ENCODE measurements at regions not wholly inside any gene's neighbourhood (a gene's known extent, or its start where the extent isn't known, plus 50 kb on each side); places are given as distances from the start of the nearest gene placed in this dataset.

DNA sequence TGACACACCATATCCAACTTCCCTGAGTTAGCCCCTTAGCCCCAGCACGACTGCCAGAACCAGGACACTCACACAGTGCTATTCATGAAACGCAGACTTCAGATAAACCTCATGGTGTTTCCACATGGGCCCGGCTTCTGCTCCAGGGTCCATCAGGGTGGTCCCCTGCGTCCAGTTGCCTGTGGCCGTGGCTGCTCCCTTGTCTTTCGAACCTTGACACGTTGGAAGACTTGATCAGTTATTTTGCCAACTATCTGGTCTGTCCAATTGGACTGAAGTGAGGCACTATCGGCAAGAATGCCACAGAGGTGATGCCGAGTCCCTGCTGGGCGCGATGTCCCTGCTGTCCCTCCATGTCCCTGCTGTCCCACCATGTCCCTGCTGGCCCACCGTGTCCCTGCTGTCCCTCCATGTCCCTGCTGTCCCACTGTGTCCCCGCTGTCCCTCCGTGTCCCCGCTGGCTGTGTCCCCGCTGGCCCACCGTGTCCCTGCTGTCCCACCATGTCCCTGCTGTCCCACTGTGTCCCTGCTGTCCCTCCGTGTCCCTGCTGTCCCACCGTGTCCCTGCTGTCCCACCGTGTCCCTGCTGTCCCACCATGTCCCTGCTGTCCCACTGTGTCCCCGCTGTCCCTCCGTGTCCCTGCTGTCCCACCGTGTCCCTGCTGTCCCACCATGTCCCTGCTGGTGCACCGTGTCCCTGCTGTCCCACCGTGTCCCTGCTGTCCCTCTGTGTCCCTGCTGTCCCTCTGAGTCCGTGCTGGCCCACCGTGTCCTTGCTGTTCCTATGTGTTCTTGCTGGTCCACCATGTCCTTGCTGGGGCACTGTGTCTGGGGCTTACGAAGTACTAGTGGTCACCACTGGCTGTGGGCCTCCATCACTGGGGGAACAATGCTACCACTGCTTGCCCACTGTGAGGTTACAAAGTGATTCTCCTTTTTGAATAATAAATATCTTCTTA, 251.4 kb downstream of the DLL1 start:
- TF ChIP-seq CTCF (IDR thresholded peaks at IDR 0.05; ENCODE audit: insufficient read depth, low read length, poor library complexity, severe bottlenecking), result no peak
- TF ChIP-seq EZH2phosphoT487 (conservative IDR thresholded peaks at IDR 0.05; ENCODE audit: low read length), result no peak

All from SU-DHL-6 (cell line).